IMR-90 (cell line): ENCODE measurements at regions not wholly inside any gene's neighbourhood (a gene's known extent, or its start where the extent isn't known, plus 50 kb on each side); places are given as distances from the start of the nearest gene placed in this dataset.

ENCODE experiments used
- ATAC-seq: fragments of 200-7000 bp; cut with Tn5 transposase; 2 replicates; pipeline ENCODE4 v1.9.1; 2020; ENCODE audit warnings: low read depth, mild to moderate bottlenecking, moderate library complexity
- BruUV-seq: library from RNA; stranded (reverse); fragments of 400-500 nt; replicated peaks from 2 replicates; lab custom pipeline; 2021; lab: Mats Ljungman, UMichigan
- CTCF ChIA-PET: fragments of 300-600 bp; formaldehyde crosslinking; extraction: SDS; loops from one replicate; lab custom pipeline; 2021; ENCODE audit warnings: antibody characterized with exemption; lab: Yijun Ruan, JAX
- POLR2A ChIA-PET: fragments of 300-600 bp; sonication (Branson Sonifier 250); formaldehyde crosslinking; loops from one replicate; lab custom pipeline; 2022; ENCODE audit warnings: antibody characterized with exemption; ENCODE audit not compliant: unreplicated experiment; lab: Charles Lee
- DNase-seq: peaks from one replicate; pipeline ENCODE4 v3.0.0; 2013
- H2AFZ ChIP-seq: replicated peaks from 2 replicates; pipeline ENCODE3; 2013; ENCODE audit warnings: low read length, mild to moderate bottlenecking; ENCODE audit not compliant: poor library complexity
- H2AK5ac ChIP-seq: 2 replicates; pipeline ENCODE4 v1.6.1; 2013; ENCODE audit warnings: low read depth, low read length, inconsistent platforms
- H2AK9ac ChIP-seq: replicated peaks from 2 replicates; pipeline ENCODE3; 2013; ENCODE audit warnings: mild to moderate bottlenecking, low read depth, low read length, moderate library complexity; ENCODE audit not compliant: poor library complexity
- H2BK120ac ChIP-seq: 2 replicates; pipeline ENCODE4 v1.6.1; 2013; ENCODE audit warnings: low read depth, low read length, inconsistent platforms
- H2BK15ac ChIP-seq: 3 replicates; pipeline ENCODE4 v1.6.1; 2013; ENCODE audit warnings: low read depth, low read length, inconsistent platforms
- H2BK20ac ChIP-seq: 2 replicates; pipeline ENCODE4 v1.6.1; 2013; ENCODE audit warnings: low read depth, mild to moderate bottlenecking, inconsistent platforms, low read length, moderate library complexity
- H2BK5ac ChIP-seq: 2 replicates; pipeline ENCODE4 v1.6.1; 2013; ENCODE audit warnings: mild to moderate bottlenecking, low read depth, low read length, inconsistent platforms; ENCODE audit not compliant: poor library complexity, severe bottlenecking
- H3K14ac ChIP-seq: replicated peaks from 2 replicates; pipeline ENCODE4 v1.6.1; 2013; ENCODE audit warnings: low read depth, low read length, inconsistent platforms
- H3K18ac ChIP-seq: 2 replicates; pipeline ENCODE4 v1.6.1; 2013; ENCODE audit warnings: low read depth, low read length, control low read depth
- H3K23ac ChIP-seq: 2 replicates; pipeline ENCODE4 v1.6.1; 2013; ENCODE audit warnings: low read depth, low read length, inconsistent platforms
- H3K27ac ChIP-seq: 2 replicates; pipeline ENCODE4 v1.5.1; 2013; ENCODE audit warnings: mild to moderate bottlenecking, control low read depth, low read length; ENCODE audit not compliant: insufficient read depth
- H3K27me3 ChIP-seq: 2 replicates; pipeline ENCODE4 v1.6.1; 2013; ENCODE audit warnings: low read length; ENCODE audit not compliant: control insufficient read depth, insufficient read depth
- H3K36me3 ChIP-seq: 2 replicates; pipeline ENCODE4 v1.6.1; 2013; ENCODE audit warnings: low read length, mixed read lengths; ENCODE audit not compliant: control insufficient read depth, insufficient read depth
- H3K4ac ChIP-seq: 2 replicates; pipeline ENCODE4 v1.6.1; 2013; ENCODE audit warnings: low read depth, low read length, inconsistent platforms
- H3K4me1 ChIP-seq: 2 replicates; pipeline ENCODE4 v1.6.1; 2013; ENCODE audit warnings: low read length, mixed read lengths; ENCODE audit not compliant: control insufficient read depth, insufficient read depth
- H3K4me2 ChIP-seq: 2 replicates; pipeline ENCODE4 v1.6.1; 2013; ENCODE audit warnings: low read depth, mild to moderate bottlenecking, control low read depth, low read length, moderate library complexity
- H3K4me3 ChIP-seq: 2 replicates; pipeline ENCODE4 v1.5.1; 2013; ENCODE audit warnings: low read depth, mild to moderate bottlenecking, control low read depth, low read length, moderate library complexity; ENCODE audit not compliant: insufficient read depth
- H3K56ac ChIP-seq: 2 replicates; pipeline ENCODE4 v1.6.1; 2013; ENCODE audit warnings: low read length, inconsistent platforms; ENCODE audit not compliant: insufficient read depth; ENCODE audit errors: extremely low read depth
- H3K79me1 ChIP-seq, 2 experiments: 2 replicates each; pipeline ENCODE4 v1.6.1; 2013; ENCODE audit warnings: low read length in 2 of 2, inconsistent platforms in 1 of 2, low read depth in 1 of 2
- H3K9ac ChIP-seq: 2 replicates; pipeline ENCODE4 v1.6.1; 2013; ENCODE audit warnings: low read depth, low read length, control low read depth
- H3K9me1 ChIP-seq: 2 replicates; pipeline ENCODE4 v1.6.1; 2013; ENCODE audit warnings: low read length, inconsistent platforms; ENCODE audit not compliant: insufficient read depth
- H3K9me3 ChIP-seq: 2 replicates; pipeline ENCODE4 v1.6.1; 2013; ENCODE audit warnings: low read length; ENCODE audit not compliant: control insufficient read depth, insufficient read depth
- H4K20me1 ChIP-seq: 2 replicates; pipeline ENCODE4 v1.6.1; 2013; ENCODE audit warnings: low read length, inconsistent platforms; ENCODE audit not compliant: insufficient read depth
- H4K5ac ChIP-seq: 2 replicates; pipeline ENCODE4 v1.6.1; 2013; ENCODE audit warnings: mild to moderate bottlenecking, low read depth, low read length, control low read depth
- H4K8ac ChIP-seq, 2 experiments: 2 replicates each; pipeline ENCODE4 v1.6.1; 2013; ENCODE audit warnings: low read depth in 2 of 2, low read length in 2 of 2, control low read depth in 1 of 2, inconsistent platforms in 1 of 2
- H4K91ac ChIP-seq: 2 replicates; pipeline ENCODE4 v1.6.1; 2013; ENCODE audit warnings: low read depth, low read length, inconsistent platforms; ENCODE audit not compliant: insufficient read depth
- CHD1 ChIP-seq: IDR thresholded peaks from 2 replicates; pipeline ENCODE4 v1.6.1; 2012; ENCODE audit warnings: low read depth, low read length, improper control_type of control experiment
- FOS ChIP-seq: fragments of 150-350 bp; IDR thresholded peaks from 2 replicates; pipeline ENCODE4 v1.6.1; 2016; ENCODE audit warnings: low read depth, low read length
- MAFK ChIP-seq: IDR thresholded peaks from 2 replicates; pipeline ENCODE4 v1.6.1; 2012; ENCODE audit warnings: low read depth, low read length, improper control_type of control experiment
- MXI1 ChIP-seq: IDR thresholded peaks from 2 replicates; pipeline ENCODE4 v1.6.1; 2012; ENCODE audit warnings: low read depth, mild to moderate bottlenecking, low read length, moderate library complexity, borderline replicate concordance
- NFE2L2 ChIP-seq: fragments of 150-350 bp; IDR thresholded peaks from 2 replicates; pipeline ENCODE4 v1.6.1; 2016; ENCODE audit warnings: low read depth, mild to moderate bottlenecking, low read length
- RCOR1 ChIP-seq: IDR thresholded peaks from 2 replicates; pipeline ENCODE4 v1.6.1; 2012; ENCODE audit warnings: mild to moderate bottlenecking, low read length, improper control_type of control experiment; ENCODE audit not compliant: insufficient replicate concordance
- USF2 ChIP-seq: fragments of 150-350 bp; IDR thresholded peaks from 2 replicates; pipeline ENCODE4 v1.6.1; 2017; ENCODE audit warnings: mild to moderate bottlenecking, antibody characterized with exemption, low read length, low read depth
- WGBS, 2 experiments: methylation state at CpG; one replicate each; pipeline versions ENCODE4 v1.1.5 to v1.1.7; 2013; ENCODE audit warnings: missing lambda C conversion rate in 2 of 2; ENCODE audit not compliant: insufficient read length in 1 of 2; ENCODE audit errors: extremely low coverage in 2 of 2; 5-methylcytosine and 5-hydroxymethylcytosine counted together
- dilution Hi-C: fragments of 300-500 bp; cut with HindIII; formaldehyde crosslinking; loops from one replicate; pipeline ENCODE4 v1.14.3; 2018; ENCODE audit warnings: low sequenced_read_pairs; ENCODE audit not compliant: unreplicated experiment
- in situ Hi-C: fragments of 300-500 bp; cut with MboI; formaldehyde crosslinking; loops from 3 replicates; pipeline ENCODE4 v1.14.3; 2019; ENCODE audit warnings: low sequenced_read_pairs, inconsistent platforms, mixed read lengths
- intact Hi-C: fragments of 100-400 bp; cut with micrococcal nuclease; formaldehyde crosslinking; loops from 2 replicates; pipeline ENCODE4 v1.10.0; 2022
- TF ChIP-seq, protein P1 (sequence below): fragments of 150-350 bp; IDR thresholded peaks from 2 replicates; pipeline ENCODE4 v1.6.1; 2016; ENCODE audit warnings: low read depth, mild to moderate bottlenecking, low read length, moderate library complexity, borderline replicate concordance

- no peak overlapping the region for H2BK15ac ChIP-seq
- dilution Hi-C loops, result no loop called here
- TF ChIP-seq FOS (no peak), MAFK (no peak), MXI1 (no peak), CHD1 (no peak), USF2 (no peak), RCOR1 (no peak), NFE2L2 (no peak)
- TF ChIP-seq, protein P1, sequence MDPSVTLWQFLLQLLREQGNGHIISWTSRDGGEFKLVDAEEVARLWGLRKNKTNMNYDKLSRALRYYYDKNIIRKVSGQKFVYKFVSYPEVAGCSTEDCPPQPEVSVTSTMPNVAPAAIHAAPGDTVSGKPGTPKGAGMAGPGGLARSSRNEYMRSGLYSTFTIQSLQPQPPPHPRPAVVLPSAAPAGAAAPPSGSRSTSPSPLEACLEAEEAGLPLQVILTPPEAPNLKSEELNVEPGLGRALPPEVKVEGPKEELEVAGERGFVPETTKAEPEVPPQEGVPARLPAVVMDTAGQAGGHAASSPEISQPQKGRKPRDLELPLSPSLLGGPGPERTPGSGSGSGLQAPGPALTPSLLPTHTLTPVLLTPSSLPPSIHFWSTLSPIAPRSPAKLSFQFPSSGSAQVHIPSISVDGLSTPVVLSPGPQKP, result no peak
- H2BK5ac ChIP-seq, result no peak overlapping the region
- no peak overlapping the region for H3K4me3 ChIP-seq
- ChIA-PET CTCF (no interaction called here), POLR2A (no interaction called here)
- H3K56ac ChIP-seq, result no peak overlapping the region
- in situ Hi-C loops, result no loop called here
- DNase-seq (no peak), ATAC-seq (no peak)
- H3K36me3 ChIP-seq, result no peaks in the 10 kb centered on the region
- no peak overlapping the region for H4K8ac ChIP-seq
- no peak overlapping the region for H4K91ac ChIP-seq
- no peak overlapping the region for H3K4ac ChIP-seq
- H3K4me1 ChIP-seq, result no peaks in the 10 kb centered on the region
- no peak overlapping the region for H3K14ac ChIP-seq
- no peak overlapping the region for H3K9ac ChIP-seq
- no peak overlapping the region for H4K5ac ChIP-seq
- no peak overlapping the region for H3K4me2 ChIP-seq
- BruUV-seq, result no TSS peak
- H3K9me3 ChIP-seq, result no peaks in the 10 kb centered on the region
- H2BK20ac ChIP-seq, result no peak overlapping the region
- WGBS, 2 experiments, result no CpG with 5 or more reads among the region's 5 CpGs
- no peak overlapping the region for H2BK120ac ChIP-seq
- H3K79me1 ChIP-seq, result no peaks in the 10 kb centered on the region
- no peaks in the 10 kb centered on the region for H4K20me1 ChIP-seq
- H2AK9ac ChIP-seq, result no peak overlapping the region
- H3K18ac ChIP-seq, result no peak overlapping the region
- H3K9me1 ChIP-seq, result no peaks in the 10 kb centered on the region
- intact Hi-C loops, result no loop called here
- no peak overlapping the region for H2AFZ ChIP-seq
- H2AK5ac ChIP-seq, result no peak overlapping the region
- H3K27ac ChIP-seq, result no peak overlapping the region
- no peaks in the 10 kb centered on the region; the same call in 1 of the 2 replicates for H3K27me3 ChIP-seq
- H3K23ac ChIP-seq, result no peak overlapping the region
Measured at GRCh38 chr2:6650311-6650710, 215.4 kb downstream of the CMPK2 start.
